OCI-LY3 (cell line): ENCODE measurements at regions not wholly inside any gene's neighbourhood (a gene's known extent, or its start where the extent isn't known, plus 50 kb on each side); places are given as distances from the start of the nearest gene placed in this dataset.

Experiments used
- EZH2phosphoT487 ChIP-seq: fragments of 200-600 bp; shearing (Covaris generic); IDR thresholded peaks from 2 replicates; pipeline ENCODE4 v1.6.1; 2018; ENCODE audit warnings: antibody characterized with exemption, mixed run types, low read depth
- TF ChIP-seq, protein P1 (sequence below): fragments of 200-600, 300-600 bp; sonication (generic); IDR thresholded peaks from 2 replicates; pipeline ENCODE4 v1.5.1; 2014; ENCODE audit warnings: antibody characterized with exemption, low read length, low read depth

DNA sequence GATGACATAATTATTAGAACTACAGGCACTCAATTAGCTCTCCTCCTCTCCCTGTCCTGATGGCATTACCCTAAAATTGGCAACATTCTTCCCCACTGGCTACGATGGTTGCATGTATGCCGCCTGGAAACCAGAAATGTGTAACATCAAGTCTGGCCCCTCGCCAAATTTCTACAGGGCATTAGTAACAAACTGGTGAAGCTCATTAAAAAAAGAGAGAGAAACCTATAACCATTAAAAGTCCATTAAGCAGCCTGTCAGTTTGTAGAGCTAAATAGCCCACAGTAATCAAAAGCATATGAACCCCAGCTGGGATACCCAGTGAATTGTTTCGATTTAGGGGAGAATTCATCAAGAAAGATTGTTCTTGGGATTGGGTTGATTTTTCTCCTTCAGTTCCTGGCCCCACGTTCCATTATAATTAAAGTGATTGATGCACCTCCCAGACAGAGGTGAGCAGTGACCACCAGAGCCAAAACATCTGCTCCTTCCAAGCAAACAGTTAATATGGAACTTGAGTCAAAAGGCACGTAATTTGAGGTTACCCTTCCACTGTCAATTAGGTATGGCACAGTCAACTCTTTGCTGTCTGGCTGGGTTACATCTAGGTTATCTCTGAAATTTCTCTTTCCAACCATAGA is 208.6 kb downstream of the C1D start:
- TF ChIP-seq, protein P1, sequence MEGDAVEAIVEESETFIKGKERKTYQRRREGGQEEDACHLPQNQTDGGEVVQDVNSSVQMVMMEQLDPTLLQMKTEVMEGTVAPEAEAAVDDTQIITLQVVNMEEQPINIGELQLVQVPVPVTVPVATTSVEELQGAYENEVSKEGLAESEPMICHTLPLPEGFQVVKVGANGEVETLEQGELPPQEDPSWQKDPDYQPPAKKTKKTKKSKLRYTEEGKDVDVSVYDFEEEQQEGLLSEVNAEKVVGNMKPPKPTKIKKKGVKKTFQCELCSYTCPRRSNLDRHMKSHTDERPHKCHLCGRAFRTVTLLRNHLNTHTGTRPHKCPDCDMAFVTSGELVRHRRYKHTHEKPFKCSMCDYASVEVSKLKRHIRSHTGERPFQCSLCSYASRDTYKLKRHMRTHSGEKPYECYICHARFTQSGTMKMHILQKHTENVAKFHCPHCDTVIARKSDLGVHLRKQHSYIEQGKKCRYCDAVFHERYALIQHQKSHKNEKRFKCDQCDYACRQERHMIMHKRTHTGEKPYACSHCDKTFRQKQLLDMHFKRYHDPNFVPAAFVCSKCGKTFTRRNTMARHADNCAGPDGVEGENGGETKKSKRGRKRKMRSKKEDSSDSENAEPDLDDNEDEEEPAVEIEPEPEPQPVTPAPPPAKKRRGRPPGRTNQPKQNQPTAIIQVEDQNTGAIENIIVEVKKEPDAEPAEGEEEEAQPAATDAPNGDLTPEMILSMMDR, result no peak
- no peak for TF ChIP-seq EZH2phosphoT487
